HCT116 (cell line): ENCODE measurements at regions not wholly inside any gene's neighbourhood (a gene's known extent, or its start where the extent isn't known, plus 50 kb on each side); places are given as distances from the start of the nearest gene placed in this dataset.

Experiments used
- CTCF ChIP-seq, 3 experiments: fragments of 200-600 bp in 1 of 3; sonication (generic) in 1 of 3; IDR thresholded peaks in 2 of 3; conservative IDR thresholded peaks in 1 of 3; 2 replicates each; pipeline ENCODE4 v1.5.1; 2012 to 2017; ENCODE audit warnings: low read depth in 2 of 3, low read length in 2 of 3, antibody characterized with exemption in 1 of 3, borderline replicate concordance in 1 of 3, control low read depth in 1 of 3, mild to moderate bottlenecking in 1 of 3, mixed read lengths in 1 of 3, mixed run types in 1 of 3, moderate library complexity in 1 of 3; ENCODE audit not compliant: insufficient read depth in 1 of 3
- EZH2 ChIP-seq: fragments of 200-600 bp; sonication (generic); IDR thresholded peaks from 2 replicates; pipeline ENCODE4 v1.6.1; 2017; ENCODE audit warnings: antibody characterized with exemption, mixed run types
- EZH2phosphoT487 ChIP-seq: fragments of 200-600 bp; IDR thresholded peaks from 2 replicates; pipeline ENCODE4 v1.6.1; 2018; ENCODE audit warnings: antibody characterized with exemption, borderline replicate concordance
- FOSL1 ChIP-seq: IDR thresholded peaks from 2 replicates; pipeline ENCODE4 v1.6.1; 2012; ENCODE audit warnings: low read depth
- POLR2A ChIP-seq: IDR thresholded peaks from 2 replicates; pipeline ENCODE4 v1.7.0; 2011; ENCODE audit warnings: borderline replicate concordance; ENCODE audit not compliant: insufficient read depth, insufficient read length; ENCODE audit errors: extremely low read depth
- POLR2AphosphoS5 ChIP-seq: IDR thresholded peaks from 2 replicates; pipeline ENCODE4 v1.6.1; 2011; ENCODE audit warnings: mild to moderate bottlenecking, low read depth, low read length, moderate library complexity
- TCF7L2 ChIP-seq: IDR thresholded peaks from 2 replicates; pipeline ENCODE4 v1.7.0; 2011; ENCODE audit warnings: borderline replicate concordance, inconsistent platforms; ENCODE audit not compliant: insufficient read depth, insufficient read length; ENCODE audit errors: extremely low read depth
- TF ChIP-seq, protein P1 (sequence below): IDR thresholded peaks from 2 replicates; pipeline ENCODE4 v1.6.1; 2012

GRCh38 chr6:167685654-167686053 lies 141.1 kb upstream of the AFDN start:
- TF ChIP-seq CTCF (IDR thresholded peaks at IDR 0.05 in 2 of 3, conservative IDR thresholded peaks at IDR 0.05 in 1 of 3; ENCODE audit: borderline replicate concordance in 1 of 3, insufficient read depth in 1 of 3, low read depth in 2 of 3, low read length in 2 of 3): no peak
- no peak for TF ChIP-seq EZH2
- TF ChIP-seq POLR2A: no peak
- no peak for TF ChIP-seq FOSL1
- TF ChIP-seq TCF7L2: no peak
- TF ChIP-seq, protein P1, sequence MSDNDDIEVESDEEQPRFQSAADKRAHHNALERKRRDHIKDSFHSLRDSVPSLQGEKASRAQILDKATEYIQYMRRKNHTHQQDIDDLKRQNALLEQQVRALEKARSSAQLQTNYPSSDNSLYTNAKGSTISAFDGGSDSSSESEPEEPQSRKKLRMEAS: no peak
- no peak for TF ChIP-seq EZH2phosphoT487
- no peak for TF ChIP-seq POLR2AphosphoS5
